ENCODE measurements at regions not wholly inside any gene's neighbourhood (a gene's known extent, or its start where the extent isn't known, plus 50 kb on each side); places are given as distances from the start of the nearest gene placed in this dataset.

DNA sequence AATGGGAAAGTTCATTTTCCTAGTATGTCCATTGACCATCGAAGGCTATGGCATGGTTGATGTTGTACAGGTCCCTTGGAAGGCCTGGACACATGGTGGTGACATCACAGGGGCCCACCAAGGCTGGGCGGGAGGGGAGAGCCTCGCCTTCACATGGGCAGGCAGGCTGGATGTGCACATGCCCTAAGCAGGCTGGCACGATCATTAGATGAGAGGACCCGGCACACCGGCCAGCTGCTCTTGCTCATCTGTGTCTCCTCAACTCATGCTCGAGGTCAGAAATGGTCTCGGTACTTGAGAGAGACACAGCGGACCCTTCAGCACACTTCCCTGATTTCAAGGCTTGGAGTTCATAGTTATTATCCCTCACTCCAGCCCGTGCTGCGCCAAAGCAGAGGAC lies 416.9 kb upstream of the ZFHX3 start:
- Histone ChIP-seq H3K9me2 (ENCODE audit: insufficient read depth) (no peaks in the 10 kb centered on the region), H4K20me1 (ENCODE audit: insufficient read depth) (no peaks in the 10 kb centered on the region), H3K4me3 (replicated peaks in 1 of 2; ENCODE audit: low read depth in 1 of 2, low read length in 2 of 2) (no peak overlapping the region), H3K27ac (ENCODE audit: low read depth, low read length) (no peak overlapping the region), H3K4me2 (ENCODE audit: low read length) (no peak overlapping the region), H3K9me3 (ENCODE audit: control insufficient read depth in 1 of 2, insufficient read depth in 1 of 2, low read depth in 1 of 2, low read length in 2 of 2) (no peaks in the 10 kb centered on the region), H3K27me3 (ENCODE audit: insufficient read depth, low read length) (peaks cover 30% of the 10 kb centered on the region), H3K9ac (ENCODE audit: low read length) (no peak overlapping the region), H3K4me1 (ENCODE audit: control insufficient read depth in 1 of 2, insufficient read depth in 2 of 2, low read length in 2 of 2) (no peaks in the 10 kb centered on the region), H2AFZ (ENCODE audit: low read depth, low read length, poor library complexity, severe bottlenecking) (no peak overlapping the region), H3K79me2 (ENCODE audit: insufficient read depth, low read length) (no peaks in the 10 kb centered on the region), H3K36me3 (ENCODE audit: control insufficient read depth in 1 of 2, insufficient read depth in 2 of 2, low read length in 2 of 2) (no peaks in the 10 kb centered on the region)
- ATAC-seq (no peak), DNase-seq (ENCODE audit: low read depth, low spot score) (no peak)
- ChIA-PET POLR2A (no interaction called here), RAD21 (ENCODE audit: low non-redundant PET in 1 of 2, low total read pairs in 2 of 2, uncharacterized antibody in 2 of 2, unreplicated experiment in 2 of 2) (no interaction called here), CTCF (no interaction called here)
- intact Hi-C loops (cut with micrococcal nuclease) = no loop called here
- TF ChIP-seq EGR1 (IDR thresholded peaks at IDR 0.05; ENCODE audit: low read depth) = no peak
- BruUV-seq (replicated peaks) = no TSS peak

DNA sequence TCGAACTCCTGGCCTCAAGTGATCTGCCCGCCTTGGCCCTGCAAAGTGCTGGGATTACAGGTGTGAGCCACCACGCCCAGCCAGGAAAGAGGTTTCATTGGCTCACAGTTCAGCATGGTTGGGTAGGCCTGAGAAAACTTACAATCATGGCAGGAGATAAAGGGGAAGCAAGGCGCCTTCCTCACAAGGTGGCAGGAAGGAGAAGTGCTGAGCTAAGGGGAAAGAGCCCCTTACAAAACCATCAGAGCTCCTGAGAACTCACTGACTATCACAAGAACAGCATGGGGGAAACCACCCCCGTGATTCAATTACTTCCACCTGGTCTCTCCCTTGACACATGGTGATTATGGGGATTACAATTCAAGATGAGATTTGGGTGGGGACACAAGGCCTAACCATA lies 411.7 kb upstream of the ZFHX3 start:
- CTCF ChIA-PET = no interaction called here
- H3K79me2 ChIP-seq (ENCODE audit: insufficient read depth, low read length) = no peaks in the 10 kb centered on the region
- no peak overlapping the region for H3K4me2 ChIP-seq (ENCODE audit: low read length)
- no peak for TF ChIP-seq TCF7L2 (IDR thresholded peaks at IDR 0.05; ENCODE audit: borderline replicate concordance, extremely low read depth, insufficient read depth, insufficient read length)
- no peak for TF ChIP-seq SIN3A (IDR thresholded peaks at IDR 0.05; ENCODE audit: low read depth)
- TF ChIP-seq, protein P1, sequence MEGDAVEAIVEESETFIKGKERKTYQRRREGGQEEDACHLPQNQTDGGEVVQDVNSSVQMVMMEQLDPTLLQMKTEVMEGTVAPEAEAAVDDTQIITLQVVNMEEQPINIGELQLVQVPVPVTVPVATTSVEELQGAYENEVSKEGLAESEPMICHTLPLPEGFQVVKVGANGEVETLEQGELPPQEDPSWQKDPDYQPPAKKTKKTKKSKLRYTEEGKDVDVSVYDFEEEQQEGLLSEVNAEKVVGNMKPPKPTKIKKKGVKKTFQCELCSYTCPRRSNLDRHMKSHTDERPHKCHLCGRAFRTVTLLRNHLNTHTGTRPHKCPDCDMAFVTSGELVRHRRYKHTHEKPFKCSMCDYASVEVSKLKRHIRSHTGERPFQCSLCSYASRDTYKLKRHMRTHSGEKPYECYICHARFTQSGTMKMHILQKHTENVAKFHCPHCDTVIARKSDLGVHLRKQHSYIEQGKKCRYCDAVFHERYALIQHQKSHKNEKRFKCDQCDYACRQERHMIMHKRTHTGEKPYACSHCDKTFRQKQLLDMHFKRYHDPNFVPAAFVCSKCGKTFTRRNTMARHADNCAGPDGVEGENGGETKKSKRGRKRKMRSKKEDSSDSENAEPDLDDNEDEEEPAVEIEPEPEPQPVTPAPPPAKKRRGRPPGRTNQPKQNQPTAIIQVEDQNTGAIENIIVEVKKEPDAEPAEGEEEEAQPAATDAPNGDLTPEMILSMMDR (IDR thresholded peaks at IDR 0.05 in 2 of 3, conservative IDR thresholded peaks at IDR 0.05 in 1 of 3; ENCODE audit: borderline replicate concordance in 1 of 3, insufficient read depth in 1 of 3, low read depth in 2 of 3, low read length in 2 of 3) = no peak
- no peak for TF ChIP-seq SRF (IDR thresholded peaks at IDR 0.05; ENCODE audit: low read depth)
- TF ChIP-seq RAD21 (IDR thresholded peaks at IDR 0.05; ENCODE audit: low read depth) = no peak
- no peak for TF ChIP-seq POLR2AphosphoS5 (IDR thresholded peaks at IDR 0.05; ENCODE audit: low read depth, low read length)
- no peak for TF ChIP-seq FOSL1 (IDR thresholded peaks at IDR 0.05; ENCODE audit: low read depth)
- no peak for TF ChIP-seq JUND (IDR thresholded peaks at IDR 0.05)
- no peak for TF ChIP-seq SP1 (IDR thresholded peaks at IDR 0.05; ENCODE audit: low read depth)
- TF ChIP-seq EGR1 (IDR thresholded peaks at IDR 0.05; ENCODE audit: low read depth) = no peak
- TF ChIP-seq, protein P2, sequence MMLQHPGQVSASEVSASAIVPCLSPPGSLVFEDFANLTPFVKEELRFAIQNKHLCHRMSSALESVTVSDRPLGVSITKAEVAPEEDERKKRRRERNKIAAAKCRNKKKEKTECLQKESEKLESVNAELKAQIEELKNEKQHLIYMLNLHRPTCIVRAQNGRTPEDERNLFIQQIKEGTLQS (IDR thresholded peaks at IDR 0.05) = no peak
- TF ChIP-seq, protein P3, sequence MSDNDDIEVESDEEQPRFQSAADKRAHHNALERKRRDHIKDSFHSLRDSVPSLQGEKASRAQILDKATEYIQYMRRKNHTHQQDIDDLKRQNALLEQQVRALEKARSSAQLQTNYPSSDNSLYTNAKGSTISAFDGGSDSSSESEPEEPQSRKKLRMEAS (IDR thresholded peaks at IDR 0.05) = no peak
- no peak for TF ChIP-seq EZH2 (IDR thresholded peaks at IDR 0.05)
- TF ChIP-seq CEBPB (IDR thresholded peaks at IDR 0.05; ENCODE audit: low read depth) = no peak
- intact Hi-C loops (cut with micrococcal nuclease) = no loop called here
- H3K27me3 ChIP-seq (ENCODE audit: insufficient read depth, low read length) = peaks cover 15% of the 10 kb centered on the region
- ATAC-seq = no peak
- no peak overlapping the region for H2AFZ ChIP-seq (ENCODE audit: low read depth, low read length, poor library complexity, severe bottlenecking)
- no peaks in the 10 kb centered on the region for H3K9me3 ChIP-seq (ENCODE audit: control insufficient read depth in 1 of 2, insufficient read depth in 1 of 2, low read depth in 1 of 2, low read length in 2 of 2)
- POLR2A ChIA-PET = no interaction called here
- no peak overlapping the region for H3K4me3 ChIP-seq (replicated peaks in 1 of 2; ENCODE audit: low read depth in 1 of 2, low read length in 2 of 2)
- no TSS peak for BruUV-seq (replicated peaks)
- RAD21 ChIA-PET (ENCODE audit: low non-redundant PET in 1 of 2, low total read pairs in 2 of 2, uncharacterized antibody in 2 of 2, unreplicated experiment in 2 of 2) = no interaction called here
- H3K36me3 ChIP-seq (ENCODE audit: control insufficient read depth in 1 of 2, insufficient read depth in 2 of 2, low read length in 2 of 2) = no peaks in the 10 kb centered on the region
- no peak for DNase-seq (ENCODE audit: low read depth, low spot score)
- no peaks in the 10 kb centered on the region for H4K20me1 ChIP-seq (ENCODE audit: insufficient read depth)
- H3K27ac ChIP-seq (ENCODE audit: low read depth, low read length) = no peak overlapping the region
- H3K9me2 ChIP-seq (ENCODE audit: insufficient read depth) = no peaks in the 10 kb centered on the region
- no peaks in the 10 kb centered on the region for H3K4me1 ChIP-seq (ENCODE audit: control insufficient read depth in 1 of 2, insufficient read depth in 2 of 2, low read length in 2 of 2)
- H3K9ac ChIP-seq (ENCODE audit: low read length) = no peak overlapping the region
